ENCODE measurements at regions not wholly inside any gene's neighbourhood (a gene's known extent, or its start where the extent isn't known, plus 50 kb on each side); places are given as distances from the start of the nearest gene placed in this dataset.
A peak's percentile ranks its signal among the peaks of the same experiment; 100 is the strongest.

- no peak for DNase-seq (ENCODE audit: extremely low read depth in 1 of 4, low spot score in 3 of 4)
- Histone ChIP-seq H3K27me3 (ENCODE audit: control insufficient read depth in 2 of 2, insufficient read depth in 2 of 2, low read length in 2 of 2) (no peaks in the 10 kb centered on the region), H3K4me2 (ENCODE audit: insufficient read depth, low read length) (no peak overlapping the region), H2AFZ (ENCODE audit: low read depth, low read length) (no peak overlapping the region), H3K9ac (ENCODE audit: insufficient read depth in 1 of 2, low read depth in 2 of 2, low read length in 2 of 2) (no peak overlapping the region), H3K9me3 (replicated peaks; ENCODE audit: control insufficient read depth, insufficient read depth, low read depth, low read length) (no peaks in the 10 kb centered on the region; the same call in none of the 2 replicates), H3K79me2 (ENCODE audit: control insufficient read depth, insufficient read depth, low read length) (no peaks in the 10 kb centered on the region), H3K27ac (ENCODE audit: extremely low read depth, low read depth, low read length) (no peak overlapping the region), H3K4me3 (no peak overlapping the region), H3K9me1 (ENCODE audit: control insufficient read depth, insufficient read depth, low read length) (no peaks in the 10 kb centered on the region), H3K36me3 (ENCODE audit: control insufficient read depth, insufficient read depth, low read length) (no peaks in the 10 kb centered on the region), H4K20me1 (replicated peaks; ENCODE audit: control insufficient read depth, insufficient read depth, low read length) (no peaks in the 10 kb centered on the region), H3K4me1 (replicated peaks in 1 of 2; ENCODE audit: control insufficient read depth in 2 of 2, insufficient read depth in 2 of 2, low read length in 2 of 2) (no peaks in the 10 kb centered on the region)
- no peak for ATAC-seq
- POLR2A ChIA-PET, result no interaction called here
- no peak for FAIRE-seq
- CTCF ChIA-PET (ENCODE audit: low intra/inter-chr PET ratio), result no interaction called here
- TF ChIP-seq USF1 (CRISPR knock-in tag; IDR thresholded peaks at IDR 0.05) (no peak), TAF1 (IDR thresholded peaks at IDR 0.05; ENCODE audit: control insufficient read depth, extremely low read depth, insufficient read depth, low read length, severe bottlenecking) (no peak)
- no TSS peak for BruUV-seq (replicated peaks)
- 6% methylated on average over 2 of the region's 2 CpGs for whole genome bisulfite sequencing (ENCODE audit: insufficient coverage, low coverage, missing lambda C conversion rate)
- intact Hi-C loops (cut with micrococcal nuclease) (no loop called here), in situ Hi-C loops (cut with MboI) (no loop called here)
Measured at GRCh38 chr6:165106261-165106660, 203.1 kb downstream of the C6orf118 start.

- H3K9ac ChIP-seq (ENCODE audit: insufficient read depth in 1 of 2, low read depth in 2 of 2, low read length in 2 of 2), result no peak overlapping the region
- no peak overlapping the region for H2AFZ ChIP-seq (ENCODE audit: low read depth, low read length)
- H3K4me1 ChIP-seq (replicated peaks in 1 of 2; ENCODE audit: control insufficient read depth in 2 of 2, insufficient read depth in 2 of 2, low read length in 2 of 2), result no peaks in the 10 kb centered on the region
- H3K27ac ChIP-seq (ENCODE audit: extremely low read depth, low read depth, low read length), result no peak overlapping the region
- intact Hi-C loops (cut with micrococcal nuclease) (no loop called here), in situ Hi-C loops (cut with MboI) (no loop called here)
- H3K4me3 ChIP-seq, result no peak overlapping the region
- no peak overlapping the region for H3K4me2 ChIP-seq (ENCODE audit: insufficient read depth, low read length)
- BruUV-seq (replicated peaks), result no TSS peak
- no peaks in the 10 kb centered on the region for H3K27me3 ChIP-seq (ENCODE audit: control insufficient read depth in 2 of 2, insufficient read depth in 2 of 2, low read length in 2 of 2)
- FAIRE-seq (peak; percentile 6), ATAC-seq (peak; percentile 51; the same call in 1 of the 3 replicates), DNase-seq (ENCODE audit: extremely low read depth in 1 of 4, low spot score in 3 of 4) (peak in 3 of 4 experiments; percentile 19 to 23 (median 20))
- 2% methylated on average over 4 of the region's 4 CpGs for WGBS (ENCODE audit: insufficient coverage, low coverage, missing lambda C conversion rate)
- no peaks in the 10 kb centered on the region for H3K9me1 ChIP-seq (ENCODE audit: control insufficient read depth, insufficient read depth, low read length)
- H3K36me3 ChIP-seq (ENCODE audit: control insufficient read depth, insufficient read depth, low read length), result no peaks in the 10 kb centered on the region
- no peaks in the 10 kb centered on the region for H4K20me1 ChIP-seq (replicated peaks; ENCODE audit: control insufficient read depth, insufficient read depth, low read length)
- no peaks in the 10 kb centered on the region; the same call in none of the 2 replicates for H3K9me3 ChIP-seq (replicated peaks; ENCODE audit: control insufficient read depth, insufficient read depth, low read depth, low read length)
- TF ChIP-seq RAD21 (CRISPR knock-in tag; conservative IDR thresholded peaks at IDR 0.05 in 1 of 2, IDR thresholded peaks at IDR 0.05 in 1 of 2), result peak in 1 of 2 experiments; percentile 12; a peak in 1 of 4 replicates
- TF ChIP-seq CTCF (IDR thresholded peaks at IDR 0.05 in 2 of 3, conservative IDR thresholded peaks at IDR 0.05 in 1 of 3; ENCODE audit: insufficient read depth in 2 of 3, low read depth in 1 of 3, low read length in 3 of 3), result peak; percentile 13 to 51 (median 41); a peak in 4 of 6 replicates
- TF ChIP-seq HEY1 (CRISPR knock-in tag; IDR thresholded peaks at IDR 0.05; ENCODE audit: borderline replicate concordance), result no peak
- CTCF ChIA-PET (ENCODE audit: low intra/inter-chr PET ratio), result no interaction called here
- H3K79me2 ChIP-seq (ENCODE audit: control insufficient read depth, insufficient read depth, low read length), result no peaks in the 10 kb centered on the region
- POLR2A ChIA-PET, result no interaction called here
Measured at GRCh38 chr6:165098165-165098564, 211.2 kb downstream of the C6orf118 start.

Measured in K562 (cell line).